SK-N-SH treated with all-trans-retinoic acid at 6 μM for 48 hours (cell line): ENCODE measurements at regions not wholly inside any gene's neighbourhood (a gene's known extent, or its start where the extent isn't known, plus 50 kb on each side); places are given as distances from the start of the nearest gene placed in this dataset.

Source experiments
- ATAC-seq: fragments of 200-7000 bp; cut with Tn5 transposase; 3 replicates; pipeline ENCODE4 v1.9.1; 2020; ENCODE audit warnings: mild to moderate bottlenecking, moderate library complexity
- ARNTL ChIP-seq: fragments of 450-650 bp; formaldehyde crosslinking; IDR thresholded peaks from 2 replicates; pipeline ENCODE4 v1.5.0; 2020; ENCODE audit warnings: low read depth, mild to moderate bottlenecking, moderate library complexity, borderline replicate concordance
- CREB5 ChIP-seq: fragments of 250-450 bp; sonication (Bioruptor Pico); IDR thresholded peaks from 2 replicates; pipeline ENCODE4 v1.5.1; 2020; ENCODE audit warnings: low read depth, mild to moderate bottlenecking, moderate library complexity
- CSDC2 ChIP-seq: fragments of 250-450 bp; sonication (Bioruptor Pico); IDR thresholded peaks from 2 replicates; pipeline ENCODE4 v1.5.0; 2020; ENCODE audit warnings: mild to moderate bottlenecking, moderate library complexity
- CSRNP3 ChIP-seq: fragments of 250-450 bp; sonication (Bioruptor Pico); IDR thresholded peaks from 2 replicates; pipeline ENCODE4 v1.5.1; 2021; ENCODE audit warnings: mild to moderate bottlenecking, moderate library complexity
- ESRRG ChIP-seq: fragments of 250-450 bp; sonication (Bioruptor Pico); IDR thresholded peaks from 2 replicates; pipeline ENCODE4 v1.6.1; 2021; ENCODE audit warnings: mild to moderate bottlenecking
- GLIS3 ChIP-seq: fragments of 250-450 bp; sonication (Bioruptor Pico); IDR thresholded peaks from 2 replicates; pipeline ENCODE4 v1.5.0; 2020; ENCODE audit warnings: mild to moderate bottlenecking, moderate library complexity
- ISL1 ChIP-seq: fragments of 250-450 bp; sonication (Bioruptor Pico); IDR thresholded peaks from 2 replicates; pipeline ENCODE4 v2.1.2; 2022; ENCODE audit warnings: mild to moderate bottlenecking, moderate library complexity
- OSR1 ChIP-seq: fragments of 250-450 bp; sonication (Bioruptor Pico); IDR thresholded peaks from 2 replicates; pipeline ENCODE4 v1.8.0; 2022; ENCODE audit warnings: moderate library complexity, mild to moderate bottlenecking, inconsistent platforms
- PATZ1 ChIP-seq: fragments of 250-450 bp; sonication (Bioruptor Pico); IDR thresholded peaks from 2 replicates; pipeline ENCODE4 v1.8.0; 2020; ENCODE audit warnings: mild to moderate bottlenecking, moderate library complexity, borderline replicate concordance
- POU6F1 ChIP-seq: fragments of 250-450 bp; sonication (Bioruptor Pico); IDR thresholded peaks from 2 replicates; pipeline ENCODE4 v1.8.0; 2021; ENCODE audit warnings: low read depth, mild to moderate bottlenecking, moderate library complexity, borderline replicate concordance
- PPARA ChIP-seq: fragments of 250-450 bp; sonication (Bioruptor Pico); IDR thresholded peaks from 2 replicates; pipeline ENCODE4 v1.5.0; 2020; ENCODE audit warnings: mild to moderate bottlenecking, borderline replicate concordance
- RARB ChIP-seq: fragments of 250-450 bp; sonication (Bioruptor Pico); IDR thresholded peaks from 2 replicates; pipeline ENCODE4 v1.8.0; 2021; ENCODE audit warnings: mild to moderate bottlenecking, moderate library complexity
- SNAI2 ChIP-seq: fragments of 250-450 bp; sonication (Bioruptor Pico); IDR thresholded peaks from 2 replicates; pipeline ENCODE4 v1.5.0; 2020; ENCODE audit warnings: mild to moderate bottlenecking, moderate library complexity
- TCF4 ChIP-seq: fragments of 250-450 bp; sonication (Bioruptor Pico); IDR thresholded peaks from 2 replicates; pipeline ENCODE4 v1.8.0; 2021; ENCODE audit warnings: mild to moderate bottlenecking, moderate library complexity, borderline replicate concordance
- ZC3H10 ChIP-seq: fragments of 250-450 bp; sonication (Bioruptor Pico); IDR thresholded peaks from 2 replicates; pipeline ENCODE4 v1.5.1; 2021; ENCODE audit warnings: mild to moderate bottlenecking, moderate library complexity
- ZFP3 ChIP-seq: fragments of 250-450 bp; sonication (Bioruptor Pico); IDR thresholded peaks from 2 replicates; pipeline ENCODE4 v1.5.0; 2020; ENCODE audit warnings: mild to moderate bottlenecking, moderate library complexity
- ZFP30 ChIP-seq: fragments of 450-650 bp; formaldehyde crosslinking; IDR thresholded peaks from 2 replicates; pipeline ENCODE4 v1.5.0; 2022; ENCODE audit warnings: mild to moderate bottlenecking, moderate library complexity
- ZNF8 ChIP-seq: fragments of 450-650 bp; formaldehyde crosslinking; IDR thresholded peaks from 2 replicates; pipeline ENCODE4 v1.5.0; 2020; ENCODE audit warnings: mild to moderate bottlenecking, moderate library complexity

- TF ChIP-seq GLIS3 (CRISPR knock-in tag) (no peak), RARB (CRISPR knock-in tag) (no peak), ZFP3 (no peak), SNAI2 (CRISPR knock-in tag) (no peak), POU6F1 (no peak), CREB5 (CRISPR knock-in tag) (no peak), ZC3H10 (CRISPR knock-in tag) (no peak), CSDC2 (CRISPR knock-in tag) (no peak), TCF4 (no peak), PPARA (no peak), CSRNP3 (no peak), PATZ1 (CRISPR knock-in tag) (no peak)
- no peak for ATAC-seq
Observed at GRCh38 chr4:128566693-128567092, 242.8 kb upstream of the JADE1 start.

- peak; percentile 62 for ATAC-seq
- no peak for TF ChIP-seq ZNF8
- no peak for TF ChIP-seq ESRRG (CRISPR knock-in tag)
- TF ChIP-seq OSR1 = no peak
- TF ChIP-seq SNAI2 (CRISPR knock-in tag) = no peak
- no peak for TF ChIP-seq ARNTL
Observed at GRCh38 chr4:128565565-128566186, 243.8 kb upstream of the JADE1 start.

GRCh38 chr4:128565054-128565453, 244.4 kb upstream of the JADE1 start:
- ATAC-seq = no peak

More at GRCh38 chr4:128565054-128565453, 244.4 kb upstream of the JADE1 start:
- no peak for TF ChIP-seq ZFP30 (CRISPR knock-in tag)
- no peak for TF ChIP-seq SNAI2 (CRISPR knock-in tag)
- no peak for TF ChIP-seq ISL1 (CRISPR knock-in tag)
- no peak for TF ChIP-seq GLIS3 (CRISPR knock-in tag)
- no peak for TF ChIP-seq ZFP3
- no peak for TF ChIP-seq POU6F1
- no peak for TF ChIP-seq ARNTL
- no peak for TF ChIP-seq CREB5 (CRISPR knock-in tag)
- no peak for TF ChIP-seq ZNF8
- no peak for TF ChIP-seq CSRNP3
- TF ChIP-seq TCF4 = no peak
- no peak for TF ChIP-seq ZC3H10 (CRISPR knock-in tag)
